ENCODE measurements at regions not wholly inside any gene's neighbourhood (a gene's known extent, or its start where the extent isn't known, plus 50 kb on each side); places are given as distances from the start of the nearest gene placed in this dataset.
"Not testable (repeated sequence)": the region's sequence is repeated elsewhere in the genome, so short reads cannot be mapped to it uniquely, and the experiment has no call there.

- Mint-ChIP-seq H3K36me3 (ENCODE audit: unreplicated experiment) (no peaks in the 10 kb centered on the region), H3K4me3 (ENCODE audit: unreplicated experiment) (no peak overlapping the region), H3K27ac (ENCODE audit: unreplicated experiment) (no peak overlapping the region), H3K27me3 (ENCODE audit: unreplicated experiment) (no peaks in the 10 kb centered on the region), H3K9me3 (ENCODE audit: unreplicated experiment) (peaks cover 4% of the 10 kb centered on the region), H3K4me1 (ENCODE audit: unreplicated experiment) (no peaks in the 10 kb centered on the region)
- TF ChIP-seq CTCF (IDR thresholded peaks at IDR 0.05) = no peak
- no peak for DNase-seq (ENCODE audit: extremely low spot score, unreplicated experiment)
These were observed 456.6 kb downstream of the RPS6KC1 start for GRCh38 chr1:213507472-213508223.

GRCh38 chr1:213511173-213511572 is 460.1 kb downstream of the RPS6KC1 start:
- H3K36me3 Mint-ChIP-seq (ENCODE audit: unreplicated experiment) = no peaks in the 10 kb centered on the region
- TF ChIP-seq CTCF (IDR thresholded peaks at IDR 0.05) = no peak
- no peak overlapping the region for H3K4me3 Mint-ChIP-seq (ENCODE audit: unreplicated experiment)
- no peaks in the 10 kb centered on the region for H3K27me3 Mint-ChIP-seq (ENCODE audit: unreplicated experiment)
- no peaks in the 10 kb centered on the region for H3K4me1 Mint-ChIP-seq (ENCODE audit: unreplicated experiment)
- no peaks in the 10 kb centered on the region for H3K9me3 Mint-ChIP-seq (ENCODE audit: unreplicated experiment)
- no peak overlapping the region for H3K27ac Mint-ChIP-seq (ENCODE audit: unreplicated experiment)
- DNase-seq (ENCODE audit: extremely low spot score, unreplicated experiment) = no peak

GRCh38 chr1:213512316-213512715 is 461.3 kb downstream of the RPS6KC1 start:
- no peaks in the 10 kb centered on the region for H3K9me3 Mint-ChIP-seq (ENCODE audit: unreplicated experiment)
- H3K36me3 Mint-ChIP-seq (ENCODE audit: unreplicated experiment) = no peaks in the 10 kb centered on the region

GRCh38 chr1:213513006-213513405 is 462.0 kb downstream of the RPS6KC1 start:
- H3K27me3 Mint-ChIP-seq (ENCODE audit: unreplicated experiment) = no peaks in the 10 kb centered on the region
- DNase-seq (ENCODE audit: extremely low spot score, unreplicated experiment) = no peak
- no peak for TF ChIP-seq CTCF (IDR thresholded peaks at IDR 0.05)
- H3K9me3 Mint-ChIP-seq (ENCODE audit: unreplicated experiment) = no peaks in the 10 kb centered on the region
- H3K36me3 Mint-ChIP-seq (ENCODE audit: unreplicated experiment) = no peaks in the 10 kb centered on the region
- no peaks in the 10 kb centered on the region for H3K4me1 Mint-ChIP-seq (ENCODE audit: unreplicated experiment)
- no peak overlapping the region for H3K27ac Mint-ChIP-seq (ENCODE audit: unreplicated experiment)
- no peak overlapping the region for H3K4me3 Mint-ChIP-seq (ENCODE audit: unreplicated experiment)

More at GRCh38 chr1:213512316-213512715, 461.3 kb downstream of the RPS6KC1 start:
- DNase-seq (ENCODE audit: extremely low spot score, unreplicated experiment) = no peak
- H3K27ac Mint-ChIP-seq (ENCODE audit: unreplicated experiment) = no peak overlapping the region
- no peaks in the 10 kb centered on the region for H3K27me3 Mint-ChIP-seq (ENCODE audit: unreplicated experiment)
- TF ChIP-seq CTCF (IDR thresholded peaks at IDR 0.05) = no peak
- H3K4me1 Mint-ChIP-seq (ENCODE audit: unreplicated experiment) = no peaks in the 10 kb centered on the region
- H3K4me3 Mint-ChIP-seq (ENCODE audit: unreplicated experiment) = no peak overlapping the region

GRCh38 chr1:213514408-213515179 is 463.6 kb downstream of the RPS6KC1 start:
- H3K36me3 Mint-ChIP-seq (ENCODE audit: unreplicated experiment); H3K4me1 Mint-ChIP-seq (ENCODE audit: unreplicated experiment); H3K27me3 Mint-ChIP-seq (ENCODE audit: unreplicated experiment); DNase-seq (ENCODE audit: extremely low spot score, unreplicated experiment); H3K27ac Mint-ChIP-seq (ENCODE audit: unreplicated experiment); H3K9me3 Mint-ChIP-seq (ENCODE audit: unreplicated experiment); H3K4me3 Mint-ChIP-seq (ENCODE audit: unreplicated experiment): not testable (repeated sequence)

All from osteocyte (in vitro differentiated cells).